ENCODE measurements at regions not wholly inside any gene's neighbourhood (a gene's known extent, or its start where the extent isn't known, plus 50 kb on each side); places are given as distances from the start of the nearest gene placed in this dataset.

DNA sequence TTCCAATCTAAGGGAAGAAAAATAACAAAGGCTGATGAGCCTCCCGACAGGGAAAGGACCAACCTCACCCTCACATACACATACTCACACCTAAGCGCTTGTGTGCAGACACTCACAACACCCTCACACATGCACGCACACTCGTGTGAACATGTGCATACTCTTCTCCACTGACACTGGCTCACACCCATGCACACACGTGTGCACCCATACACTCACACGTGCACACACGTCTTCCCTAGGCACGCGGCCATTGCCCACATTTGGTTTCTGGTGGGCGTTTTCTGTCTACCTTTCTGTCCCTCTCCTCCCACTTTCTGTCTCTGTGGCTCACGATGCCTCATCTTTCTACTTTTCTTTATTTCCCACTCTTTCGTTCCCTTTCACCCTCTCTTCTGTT is 169.7 kb upstream of the MVB12B start:
- no peak for DNase-seq (ENCODE audit: low spot score)
- Mint-ChIP-seq H3K27ac (no peak overlapping the region), H3K36me3 (ENCODE audit: low read depth) (no peaks in the 10 kb centered on the region), H3K4me1 (ENCODE audit: low read depth) (no peaks in the 10 kb centered on the region), H3K9me3 (no peaks in the 10 kb centered on the region), H3K4me3 (no peak overlapping the region), H3K27me3 (ENCODE audit: insufficient read depth) (no peaks in the 10 kb centered on the region)
- intact Hi-C loops (cut with micrococcal nuclease), result no loop called here

DNA sequence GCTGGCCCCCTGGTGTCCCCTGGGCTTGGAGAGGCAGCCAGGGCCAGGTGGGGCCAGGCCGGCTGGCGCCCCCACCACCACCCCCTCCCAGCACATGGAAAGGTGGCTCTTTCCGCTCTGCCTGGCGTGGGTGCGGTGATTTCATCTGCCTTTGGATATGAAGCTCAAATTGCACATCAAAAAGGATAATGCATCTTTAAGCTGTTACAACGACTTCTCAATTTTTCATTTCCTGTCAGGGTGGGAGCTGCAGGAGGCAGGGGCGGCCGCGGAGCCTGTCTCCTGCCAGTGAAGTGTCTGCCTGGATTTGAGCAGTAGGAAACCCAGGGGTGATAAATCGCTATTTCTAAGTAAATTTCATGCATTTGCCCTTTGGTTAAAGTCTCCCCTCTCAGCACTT is 169.2 kb upstream of the MVB12B start:
- Mint-ChIP-seq H3K9me3 (no peaks in the 10 kb centered on the region), H3K4me1 (ENCODE audit: low read depth) (no peaks in the 10 kb centered on the region)
- DNase-seq (ENCODE audit: low spot score), result no peak

DNA sequence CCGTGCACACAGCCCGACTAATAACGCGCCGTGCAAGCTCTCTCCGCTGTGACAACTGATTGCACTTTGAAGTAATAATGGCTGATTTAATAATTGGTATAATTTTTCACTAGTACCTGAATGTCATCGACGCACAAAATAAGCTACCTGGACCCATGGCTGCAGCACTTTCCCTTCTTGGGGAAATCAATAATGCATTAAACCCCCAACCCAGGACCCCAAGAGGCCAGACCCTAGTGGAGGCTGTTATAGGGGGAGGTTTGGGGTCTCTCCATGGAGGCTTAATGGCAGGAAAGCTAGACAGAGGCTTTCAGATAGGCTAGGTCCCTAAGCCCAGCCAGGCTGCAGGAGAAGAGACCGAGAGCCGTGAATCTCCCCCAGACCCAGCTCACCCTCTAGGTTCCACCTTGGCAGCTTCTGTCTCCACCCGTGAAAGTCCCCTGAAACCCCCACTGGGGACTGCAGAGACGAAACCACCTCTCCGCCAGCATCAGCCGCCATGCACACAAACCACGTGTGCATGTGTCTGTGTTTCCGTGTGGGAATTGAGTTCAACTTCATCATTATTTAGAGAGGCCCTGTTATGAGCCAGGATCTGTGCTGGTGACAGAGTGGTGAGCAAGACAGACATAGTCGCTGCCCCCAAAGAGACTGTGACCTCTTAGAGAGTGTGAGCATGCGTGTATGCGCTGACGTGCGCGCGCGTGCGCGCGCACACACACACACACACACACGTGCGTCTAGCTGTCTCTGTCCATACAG is 168.6 kb upstream of the MVB12B start:
- Mint-ChIP-seq H3K9me3 (no peaks in the 10 kb centered on the region), H3K27me3 (ENCODE audit: insufficient read depth) (no peaks in the 10 kb centered on the region), H3K4me1 (ENCODE audit: low read depth) (no peaks in the 10 kb centered on the region), H3K27ac (no peak overlapping the region), H3K4me3 (no peak overlapping the region), H3K36me3 (ENCODE audit: low read depth) (no peaks in the 10 kb centered on the region)
- no peak for DNase-seq (ENCODE audit: low spot score)
- intact Hi-C loops (cut with micrococcal nuclease), result no loop called here

More for the DNA sequence above, 169.2 kb upstream of the MVB12B start:
- intact Hi-C loops (cut with micrococcal nuclease), result no loop called here
- no peaks in the 10 kb centered on the region for H3K27me3 Mint-ChIP-seq (ENCODE audit: insufficient read depth)
- no peak overlapping the region for H3K27ac Mint-ChIP-seq
- no peaks in the 10 kb centered on the region for H3K36me3 Mint-ChIP-seq (ENCODE audit: low read depth)
- no peak overlapping the region for H3K4me3 Mint-ChIP-seq

DNA sequence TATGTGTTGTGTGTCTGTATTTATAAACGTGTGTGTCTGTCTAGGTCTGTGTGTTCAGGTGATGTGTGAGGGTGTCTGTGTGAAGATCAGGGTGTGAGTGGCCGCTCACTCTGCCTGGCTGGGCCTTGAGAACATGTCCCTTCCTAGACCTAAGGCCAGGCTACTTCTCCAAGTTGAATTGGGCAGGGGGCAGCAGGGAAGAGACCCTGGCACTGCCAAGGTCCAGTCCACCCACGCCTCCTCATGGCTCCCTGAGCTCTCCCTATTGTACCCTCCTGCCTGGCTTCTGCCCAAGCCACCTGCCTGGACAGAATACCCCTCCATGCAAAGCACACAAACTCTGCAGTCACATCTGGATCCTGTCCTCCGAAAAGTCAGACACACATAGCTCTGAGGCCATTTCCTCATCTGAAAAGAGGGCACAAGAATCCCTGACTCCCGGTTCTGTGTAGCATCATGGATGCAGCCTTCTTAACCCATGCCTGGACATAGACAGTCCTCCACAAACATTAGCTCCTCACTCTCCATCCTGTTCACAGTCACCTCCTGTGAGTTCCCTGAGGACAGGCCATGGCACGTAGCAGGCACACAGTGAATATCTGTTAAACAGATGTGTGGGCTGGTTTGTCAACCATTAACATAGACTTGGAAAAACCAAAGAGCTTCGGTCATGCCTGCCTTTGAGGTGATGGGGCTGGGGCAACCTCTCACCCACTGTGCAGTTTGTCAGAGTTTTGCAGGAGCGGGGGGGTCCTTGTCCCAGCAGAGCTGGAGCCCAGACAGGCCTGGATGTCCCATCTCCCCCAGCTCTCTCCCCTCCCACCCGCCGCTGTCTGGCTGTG is 167.8 kb upstream of the MVB12B start:
- intact Hi-C loops (cut with micrococcal nuclease), result no loop called here
- Mint-ChIP-seq H3K27me3 (ENCODE audit: insufficient read depth) (no peaks in the 10 kb centered on the region), H3K36me3 (ENCODE audit: low read depth) (no peaks in the 10 kb centered on the region), H3K27ac (no peak overlapping the region), H3K9me3 (no peaks in the 10 kb centered on the region), H3K4me1 (ENCODE audit: low read depth) (no peaks in the 10 kb centered on the region), H3K4me3 (no peak overlapping the region)
- no peak for DNase-seq (ENCODE audit: low spot score)

DNA sequence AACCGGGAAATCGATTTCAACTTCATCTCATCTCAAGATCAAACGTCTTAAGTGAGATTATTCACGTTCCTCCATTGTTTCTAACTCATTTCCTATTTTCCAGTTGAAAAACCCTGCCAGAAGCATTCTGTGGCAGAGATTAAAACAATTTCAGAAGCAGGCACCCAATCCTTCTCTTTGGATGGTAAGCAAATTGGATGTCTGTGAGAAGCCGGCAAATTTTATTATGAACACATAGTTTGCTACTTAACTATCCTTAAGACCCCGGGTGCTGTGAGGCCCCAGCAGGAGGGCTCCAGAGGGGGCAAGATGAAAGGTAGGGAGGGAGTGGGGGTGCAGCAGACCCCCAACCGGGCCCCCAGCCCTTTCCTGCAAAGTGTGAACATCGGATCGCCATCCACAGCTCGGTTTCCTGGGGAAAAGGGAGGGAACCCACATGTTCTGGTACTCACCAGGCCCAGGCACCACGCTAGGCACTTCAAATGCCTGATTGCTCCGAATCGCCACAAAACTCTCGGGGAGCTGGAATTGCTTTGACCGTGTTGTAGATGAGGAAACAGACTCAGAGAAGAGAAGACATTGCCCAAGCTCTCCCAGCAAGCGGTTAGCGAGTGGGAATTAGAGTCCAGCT is 167.1 kb upstream of the MVB12B start:
- intact Hi-C loops (cut with micrococcal nuclease), result no loop called here
- no peaks in the 10 kb centered on the region for H3K9me3 Mint-ChIP-seq
- no peaks in the 10 kb centered on the region for H3K4me1 Mint-ChIP-seq (ENCODE audit: low read depth)
- H3K4me3 Mint-ChIP-seq, result no peak overlapping the region
- no peak overlapping the region for H3K27ac Mint-ChIP-seq
- no peak for DNase-seq (ENCODE audit: low spot score)
- no peaks in the 10 kb centered on the region for H3K27me3 Mint-ChIP-seq (ENCODE audit: insufficient read depth)
- H3K36me3 Mint-ChIP-seq (ENCODE audit: low read depth), result no peaks in the 10 kb centered on the region

DNA sequence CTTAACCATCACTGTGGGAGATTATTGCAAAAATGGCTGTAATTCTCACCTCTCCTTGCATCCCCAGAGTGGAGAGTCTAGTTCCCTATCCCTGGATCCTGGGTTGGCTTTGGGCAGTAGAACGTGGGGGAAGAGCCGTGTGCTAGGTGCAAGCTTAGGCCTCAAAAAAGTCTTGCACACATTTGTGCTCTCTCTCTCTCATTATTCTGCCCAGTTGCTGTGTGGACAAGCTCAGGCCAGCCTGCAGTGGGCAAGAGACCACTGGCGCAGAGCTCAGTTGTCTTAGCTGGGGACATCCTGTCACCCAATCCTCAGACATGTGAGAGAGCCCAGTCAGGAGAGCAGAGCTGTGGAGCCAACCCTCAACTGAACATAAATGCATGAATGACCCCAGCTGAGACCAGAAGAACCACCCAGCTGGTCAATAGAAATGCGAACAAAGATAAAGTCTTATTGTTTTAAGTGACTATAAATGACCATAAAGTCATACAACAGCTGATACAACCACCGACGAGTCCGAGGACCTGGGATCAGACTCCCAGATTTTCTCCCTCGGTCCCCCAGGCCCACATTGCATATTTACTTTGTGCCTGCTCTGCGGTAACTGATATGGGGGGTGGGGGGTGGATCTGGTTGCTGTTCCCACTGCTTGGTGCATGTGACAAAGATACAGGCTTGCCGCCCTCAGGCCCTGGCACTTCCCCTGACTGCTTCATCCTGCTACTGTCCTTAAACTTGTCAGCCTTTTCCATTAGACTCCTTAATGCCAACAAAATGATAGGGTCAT is 166.4 kb upstream of the MVB12B start:
- no peaks in the 10 kb centered on the region for H3K4me1 Mint-ChIP-seq (ENCODE audit: low read depth)
- no peaks in the 10 kb centered on the region for H3K9me3 Mint-ChIP-seq
- H3K27me3 Mint-ChIP-seq (ENCODE audit: insufficient read depth), result no peaks in the 10 kb centered on the region
- intact Hi-C loops (cut with micrococcal nuclease), result no loop called here
- no peak overlapping the region for H3K4me3 Mint-ChIP-seq
- DNase-seq (ENCODE audit: low spot score), result no peak
- H3K36me3 Mint-ChIP-seq (ENCODE audit: low read depth), result no peaks in the 10 kb centered on the region
- H3K27ac Mint-ChIP-seq, result no peak overlapping the region

DNA sequence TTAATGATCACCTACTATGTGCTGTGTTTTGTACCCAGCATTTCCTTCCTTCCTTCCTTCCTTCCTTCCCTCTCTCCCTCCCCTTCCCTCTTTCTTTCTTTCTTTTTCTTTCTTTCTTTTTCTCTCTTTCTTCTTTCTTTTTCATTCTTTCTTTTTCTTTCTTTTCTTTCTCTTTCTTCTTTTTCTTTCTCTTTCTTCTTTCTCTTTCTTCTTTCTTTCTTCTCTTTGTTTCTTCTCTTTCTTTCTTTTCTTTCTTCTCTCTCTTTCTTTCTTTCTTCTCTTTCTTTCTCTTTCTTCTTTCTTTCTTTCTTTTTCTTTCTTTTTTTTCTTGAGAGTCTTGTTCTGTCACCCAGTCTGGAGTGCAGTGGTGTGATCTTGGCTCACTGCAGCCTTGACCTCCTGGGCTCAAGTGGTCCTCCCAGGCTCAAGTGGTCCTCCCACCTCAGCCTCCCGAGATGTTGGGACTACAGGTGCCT is 165.7 kb upstream of the MVB12B start:
- DNase-seq (ENCODE audit: low spot score), result no peak
- H3K4me3 Mint-ChIP-seq, result no peak overlapping the region
- no peaks in the 10 kb centered on the region for H3K4me1 Mint-ChIP-seq (ENCODE audit: low read depth)
- no peaks in the 10 kb centered on the region for H3K36me3 Mint-ChIP-seq (ENCODE audit: low read depth)
- no peak overlapping the region for H3K27ac Mint-ChIP-seq
- no peaks in the 10 kb centered on the region for H3K9me3 Mint-ChIP-seq
- intact Hi-C loops (cut with micrococcal nuclease), result no loop called here
- H3K27me3 Mint-ChIP-seq (ENCODE audit: insufficient read depth), result no peaks in the 10 kb centered on the region

DNA sequence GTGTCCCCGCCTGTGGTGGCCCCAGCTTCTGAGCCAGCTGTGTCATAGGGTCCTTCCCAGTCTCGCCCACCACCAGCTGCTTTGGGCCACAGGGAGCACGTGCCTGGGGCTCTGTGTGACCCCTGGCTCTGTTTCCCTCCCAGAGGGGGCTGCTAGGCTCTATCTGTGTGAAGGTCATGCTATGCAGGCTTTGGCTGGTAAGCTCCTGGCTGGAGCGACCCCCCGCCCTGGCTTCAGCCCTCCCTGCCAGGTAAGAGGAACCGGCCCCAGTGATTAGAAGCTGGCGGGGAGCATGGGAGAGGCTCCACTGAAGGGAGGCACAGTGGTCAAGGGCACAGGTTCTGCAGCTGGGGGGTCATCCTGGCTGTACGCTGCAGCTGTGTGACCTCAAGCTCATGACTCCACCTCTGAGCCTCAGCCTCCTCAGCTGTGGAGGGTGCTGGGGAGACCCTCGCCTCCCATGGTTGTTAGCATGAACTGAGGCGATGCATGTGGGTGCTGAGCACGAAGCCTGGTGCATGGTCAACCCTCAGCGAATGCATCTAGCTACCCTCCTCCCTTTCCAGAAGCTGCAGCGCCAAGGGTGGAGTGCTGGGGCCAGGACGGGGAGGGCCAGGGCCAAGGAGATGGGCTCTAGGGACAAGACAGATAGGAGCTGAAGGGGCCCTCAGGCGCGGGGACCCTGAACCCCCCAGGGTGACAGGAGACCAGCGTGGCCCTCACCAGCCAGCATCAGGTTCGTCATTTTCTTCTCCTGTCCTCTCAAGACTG is 163.8 kb upstream of the MVB12B start:
- intact Hi-C loops (cut with micrococcal nuclease), result no loop called here
- Mint-ChIP-seq H3K27me3 (ENCODE audit: insufficient read depth) (peaks cover 6% of the 10 kb centered on the region), H3K4me3 (no peak overlapping the region), H3K9me3 (no peaks in the 10 kb centered on the region), H3K27ac (no peak overlapping the region), H3K36me3 (ENCODE audit: low read depth) (no peaks in the 10 kb centered on the region), H3K4me1 (ENCODE audit: low read depth) (no peaks in the 10 kb centered on the region)
- no peak for DNase-seq (ENCODE audit: low spot score)

DNA sequence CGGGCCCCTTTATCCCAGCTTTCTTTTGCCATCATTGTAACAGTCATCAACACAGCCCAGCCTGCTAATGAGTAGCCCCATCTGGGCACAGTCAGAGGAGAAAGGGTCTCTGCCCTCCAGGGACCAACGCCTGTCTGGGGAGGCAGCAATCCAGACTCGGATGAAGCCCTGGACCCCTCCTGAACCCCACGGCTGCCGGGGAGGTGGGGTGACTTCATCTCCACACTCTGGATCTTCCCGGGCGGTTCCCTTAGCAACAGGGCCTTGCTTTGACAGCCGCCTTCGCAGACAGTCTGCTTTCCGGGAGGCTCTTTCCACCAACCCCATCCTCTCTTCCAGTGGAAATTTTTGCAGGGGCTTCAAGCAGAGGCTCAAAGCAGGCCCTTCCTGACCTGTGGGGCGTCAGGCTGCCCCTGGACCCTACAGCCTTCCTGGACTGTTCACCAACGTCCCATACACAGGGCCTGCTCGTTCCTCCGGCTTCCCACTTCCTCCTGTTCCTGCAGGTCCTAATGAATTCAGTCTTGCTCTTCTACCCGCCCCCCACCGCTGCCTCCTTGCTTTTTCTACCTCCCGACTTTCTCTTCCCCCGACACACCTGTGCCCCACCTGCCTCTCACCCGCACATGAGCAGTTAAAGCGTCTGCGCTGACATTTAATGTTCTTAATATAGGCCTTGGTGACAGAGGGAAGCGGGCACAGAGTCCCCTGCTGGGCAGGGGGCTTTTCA is 161.7 kb upstream of the MVB12B start:
- H3K9me3 Mint-ChIP-seq, result no peaks in the 10 kb centered on the region
- no peaks in the 10 kb centered on the region for H3K36me3 Mint-ChIP-seq (ENCODE audit: low read depth)
- no peak overlapping the region for H3K27ac Mint-ChIP-seq
- peaks cover 8% of the 10 kb centered on the region for H3K27me3 Mint-ChIP-seq (ENCODE audit: insufficient read depth)
- no peak for DNase-seq (ENCODE audit: low spot score)
- no peak overlapping the region for H3K4me3 Mint-ChIP-seq
- no peaks in the 10 kb centered on the region for H3K4me1 Mint-ChIP-seq (ENCODE audit: low read depth)
- intact Hi-C loops (cut with micrococcal nuclease), result no loop called here

DNA sequence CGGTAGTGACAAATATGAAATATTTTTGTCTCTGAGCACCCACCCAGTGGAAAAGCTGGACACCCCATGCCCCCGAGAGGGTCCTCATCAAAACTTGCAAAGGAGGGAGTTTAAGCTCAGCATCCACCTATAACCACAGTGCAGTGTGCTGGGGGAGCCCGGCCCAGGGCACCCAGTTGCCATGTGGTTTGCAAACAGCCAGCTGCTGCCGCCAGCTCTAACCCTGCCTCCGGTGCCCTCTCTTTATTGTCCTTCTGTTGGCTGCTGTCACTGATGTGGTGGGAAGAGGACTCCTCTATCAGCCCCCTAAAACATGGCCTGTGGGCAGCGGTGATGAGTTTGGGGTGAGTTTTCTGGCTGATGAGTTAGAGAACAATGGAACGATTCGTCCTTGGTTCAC is 160.9 kb upstream of the MVB12B start:
- H3K4me1 Mint-ChIP-seq (ENCODE audit: low read depth), result no peaks in the 10 kb centered on the region
- intact Hi-C loops (cut with micrococcal nuclease), result no loop called here
- peaks cover 8% of the 10 kb centered on the region for H3K27me3 Mint-ChIP-seq (ENCODE audit: insufficient read depth)
- no peaks in the 10 kb centered on the region for H3K9me3 Mint-ChIP-seq
- DNase-seq (ENCODE audit: low spot score), result no peak
- H3K36me3 Mint-ChIP-seq (ENCODE audit: low read depth), result no peaks in the 10 kb centered on the region
- H3K4me3 Mint-ChIP-seq, result no peak overlapping the region
- H3K27ac Mint-ChIP-seq, result no peak overlapping the region

DNA sequence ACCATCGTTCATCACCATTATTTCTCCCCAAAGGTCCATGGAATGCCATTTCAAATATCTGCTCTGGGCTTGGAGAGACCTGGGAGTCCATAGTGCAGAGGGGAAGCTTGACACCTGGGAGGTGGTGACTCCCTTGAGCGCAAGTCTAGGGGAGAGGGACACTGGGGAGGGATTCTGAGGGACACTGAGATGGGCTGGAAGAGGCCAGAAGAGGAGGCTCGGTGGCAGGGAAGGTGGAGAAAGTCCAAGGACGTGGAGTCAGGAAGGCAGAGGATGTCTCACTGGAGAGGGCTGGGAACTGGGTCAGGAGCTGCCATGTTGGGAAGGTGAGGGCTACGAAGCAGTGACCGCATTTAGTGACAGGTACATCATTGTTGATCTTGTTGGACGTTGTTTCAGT is 160.3 kb upstream of the MVB12B start:
- Mint-ChIP-seq H3K4me1 (ENCODE audit: low read depth) (no peaks in the 10 kb centered on the region), H3K27me3 (ENCODE audit: insufficient read depth) (peaks cover 8% of the 10 kb centered on the region), H3K36me3 (ENCODE audit: low read depth) (no peaks in the 10 kb centered on the region), H3K4me3 (no peak overlapping the region), H3K9me3 (no peaks in the 10 kb centered on the region), H3K27ac (no peak overlapping the region)
- DNase-seq (ENCODE audit: low spot score), result no peak
- intact Hi-C loops (cut with micrococcal nuclease), result no loop called here
